Mesothelial cell of epicardium (in vitro differentiated cells): ENCODE measurements at regions not wholly inside any gene's neighbourhood (a gene's known extent, or its start where the extent isn't known, plus 50 kb on each side); places are given as distances from the start of the nearest gene placed in this dataset.

Experiments used
- DNase-seq, 2 experiments: peaks; one replicate each; pipeline ENCODE4 v3.0.0; 2021; ENCODE audit warnings: low spot score in 2 of 2; ENCODE audit not compliant: unreplicated experiment in 2 of 2
- H3K27ac Mint-ChIP-seq: 2 replicates; pipeline ENCODE4 v1.8.0; 2021; ENCODE audit warnings: mixed read lengths
- H3K27me3 Mint-ChIP-seq: 2 replicates; pipeline ENCODE4 v1.8.0; 2021; ENCODE audit warnings: low read depth, mixed read lengths
- H3K36me3 Mint-ChIP-seq: 2 replicates; pipeline ENCODE4 v1.8.0; 2021; ENCODE audit warnings: mixed read lengths
- H3K4me1 Mint-ChIP-seq: 2 replicates; pipeline ENCODE4 v1.8.0; 2021; ENCODE audit warnings: mixed read lengths
- H3K4me3 Mint-ChIP-seq: 2 replicates; pipeline ENCODE4 v1.8.0; 2021; ENCODE audit warnings: mild to moderate bottlenecking, moderate library complexity, mixed read lengths
- H3K9me3 Mint-ChIP-seq: 2 replicates; pipeline ENCODE4 v1.8.0; 2021; ENCODE audit warnings: mixed read lengths
- CTCF ChIP-seq: fragments of 200-600 bp; sonication (generic); IDR thresholded peaks from one replicate; pipeline ENCODE4 v1.5.0; 2021; ENCODE audit warnings: antibody characterized with exemption; ENCODE audit not compliant: unreplicated experiment

DNA sequence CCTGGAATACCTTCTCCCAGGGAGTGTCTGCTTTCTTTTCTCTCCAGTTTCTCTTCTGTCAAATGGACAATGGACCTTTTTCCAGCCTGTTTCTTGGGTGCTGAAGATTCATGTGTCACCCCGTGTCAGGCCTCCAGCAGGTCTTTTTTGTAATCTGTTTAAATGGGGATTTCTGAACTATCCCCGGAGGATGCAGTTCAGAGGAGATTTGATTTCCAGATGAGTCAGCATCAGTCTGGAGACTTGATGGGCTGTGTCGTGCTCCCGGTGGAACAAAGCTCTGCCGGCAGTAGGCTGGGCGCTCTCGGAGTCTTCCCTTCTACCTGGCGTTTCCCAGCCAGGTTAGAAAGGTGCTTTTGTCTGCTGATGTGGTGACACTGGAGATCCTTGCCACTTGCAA is 440.6 kb downstream of the HS3ST3B1 start:
- Mint-ChIP-seq H3K4me1 (peaks cover 16% of the 10 kb centered on the region), H3K27me3 (no peaks in the 10 kb centered on the region), H3K9me3 (no peaks in the 10 kb centered on the region), H3K4me3 (no peak overlapping the region), H3K36me3 (no peaks in the 10 kb centered on the region), H3K27ac (no peak overlapping the region)
- no peak for TF ChIP-seq CTCF
- no peak for DNase-seq

DNA sequence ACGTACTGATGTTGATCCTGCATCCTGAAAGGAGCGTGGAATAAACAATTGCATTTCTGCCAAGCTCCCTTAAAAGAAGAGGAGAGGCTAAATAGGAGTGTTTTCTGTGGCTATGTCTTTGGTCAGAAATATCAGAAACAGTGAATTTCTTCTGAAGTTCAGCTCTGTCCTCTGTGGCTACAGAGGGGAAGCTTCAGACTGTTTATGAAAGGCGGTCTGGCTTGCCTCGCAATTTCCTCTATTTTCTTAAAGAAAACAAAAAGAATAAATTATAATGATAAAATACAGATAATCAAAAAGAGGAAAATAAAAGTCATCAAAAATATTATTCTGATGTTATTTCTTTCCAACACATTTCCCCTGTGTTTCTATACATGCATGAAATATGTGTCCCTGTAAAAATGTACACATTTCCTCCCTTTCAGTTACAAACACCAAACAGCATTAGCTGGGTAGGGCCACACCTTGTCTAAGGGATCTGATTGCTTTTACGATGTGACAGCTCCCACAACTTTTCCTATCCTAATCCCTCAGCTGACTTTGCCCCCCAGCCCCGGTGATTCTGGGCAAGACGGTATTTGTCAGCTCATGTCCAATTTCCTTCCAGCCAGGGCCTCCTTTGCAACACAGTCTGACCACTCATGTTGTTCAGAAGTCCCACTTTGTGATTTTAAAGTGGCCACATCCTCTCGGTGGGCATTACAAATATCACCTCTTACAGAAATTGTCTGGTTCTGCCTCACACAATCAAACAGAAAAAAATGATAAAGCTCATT is 439.0 kb downstream of the HS3ST3B1 start:
- Mint-ChIP-seq H3K27me3 (no peaks in the 10 kb centered on the region), H3K4me3 (no peak overlapping the region), H3K36me3 (no peaks in the 10 kb centered on the region), H3K9me3 (no peaks in the 10 kb centered on the region), H3K4me1 (peaks cover 16% of the 10 kb centered on the region), H3K27ac (no peak overlapping the region)
- no peak for DNase-seq
- no peak for TF ChIP-seq CTCF

DNA sequence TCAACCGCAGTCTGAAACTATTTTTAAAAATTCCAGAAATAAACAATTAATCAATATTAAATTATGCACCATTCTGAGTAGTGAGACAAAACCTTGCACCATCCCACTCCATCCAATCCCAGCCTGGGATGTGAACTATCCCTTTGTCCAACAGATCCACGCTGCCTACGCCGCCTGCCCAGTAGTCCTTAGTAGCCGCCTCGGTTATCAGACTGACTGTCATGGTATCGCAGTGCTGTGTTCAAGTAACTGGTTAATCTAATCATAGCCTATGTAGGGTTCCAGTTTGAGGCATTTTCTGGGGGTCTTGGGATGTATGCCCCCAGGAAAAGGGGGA is 437.7 kb downstream of the HS3ST3B1 start:
- no peak for DNase-seq
- H3K27ac Mint-ChIP-seq: no peak overlapping the region
- no peak for TF ChIP-seq CTCF
- no peaks in the 10 kb centered on the region for H3K36me3 Mint-ChIP-seq
- H3K9me3 Mint-ChIP-seq: no peaks in the 10 kb centered on the region
- H3K27me3 Mint-ChIP-seq: no peaks in the 10 kb centered on the region
- H3K4me1 Mint-ChIP-seq: peaks cover 16% of the 10 kb centered on the region
- H3K4me3 Mint-ChIP-seq: no peak overlapping the region

GRCh38 chr17:14737984-14738651 is 437.2 kb downstream of the HS3ST3B1 start:
- Mint-ChIP-seq H3K27ac (no peak overlapping the region), H3K36me3 (no peaks in the 10 kb centered on the region), H3K4me1 (peaks cover 16% of the 10 kb centered on the region), H3K27me3 (no peaks in the 10 kb centered on the region), H3K9me3 (no peaks in the 10 kb centered on the region), H3K4me3 (no peak overlapping the region)
- TF ChIP-seq CTCF: no peak
- DNase-seq: no peak

DNA sequence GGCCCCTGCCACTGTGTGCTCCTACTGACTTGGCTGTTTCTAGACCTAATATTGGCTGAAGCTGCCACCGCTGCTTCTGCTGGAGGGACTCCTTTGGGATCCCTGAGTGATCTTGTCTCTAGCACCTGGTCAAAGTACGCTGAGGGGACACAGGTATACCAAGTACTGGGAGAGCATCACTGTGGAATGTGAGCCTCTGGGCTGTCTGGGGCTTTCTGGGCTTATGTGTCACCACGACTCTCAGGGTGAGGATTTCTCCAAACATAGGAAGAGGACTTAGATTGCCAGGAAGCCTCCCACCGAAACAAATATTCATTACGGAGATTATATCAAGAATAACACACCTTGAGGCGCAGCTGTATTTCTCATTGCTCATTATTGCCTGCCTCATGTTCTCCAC is 435.8 kb downstream of the HS3ST3B1 start:
- no peaks in the 10 kb centered on the region for H3K27me3 Mint-ChIP-seq
- H3K4me3 Mint-ChIP-seq: no peak overlapping the region
- peaks cover 16% of the 10 kb centered on the region for H3K4me1 Mint-ChIP-seq
- no peak for TF ChIP-seq CTCF
- no peaks in the 10 kb centered on the region for H3K9me3 Mint-ChIP-seq
- no peaks in the 10 kb centered on the region for H3K36me3 Mint-ChIP-seq
- no peak for DNase-seq
- H3K27ac Mint-ChIP-seq: no peak overlapping the region
